Neural progenitor cell (in vitro differentiated cells): ENCODE measurements at regions not wholly inside any gene's neighbourhood (a gene's known extent, or its start where the extent isn't known, plus 50 kb on each side); places are given as distances from the start of the nearest gene placed in this dataset.

ENCODE experiments used
- DNase-seq: peaks from one replicate; pipeline ENCODE4 v3.0.0-alpha.2; 2016; ENCODE audit warnings: low spot score
- H2AFZ ChIP-seq: fragments of 200-600 bp; sonication (generic); replicated peaks from 2 replicates; pipeline ENCODE4 v1.6.1; 2016; ENCODE audit warnings: antibody characterized with exemption
- H3F3A ChIP-seq: fragments of 200-600 bp; sonication (generic); 2 replicates; pipeline ENCODE4 v1.6.1; 2016; ENCODE audit warnings: antibody characterized with exemption, low read depth
- H3K27ac ChIP-seq: fragments of 200-600 bp; sonication (generic); 2 replicates; pipeline ENCODE4 v1.5.1; 2016; ENCODE audit warnings: mild to moderate bottlenecking
- H3K27me3 ChIP-seq: fragments of 200-600 bp; sonication (generic); 2 replicates; pipeline ENCODE4 v1.6.1; 2016; ENCODE audit warnings: mild to moderate bottlenecking, moderate library complexity
- H3K36me3 ChIP-seq: fragments of 200-600 bp; sonication (generic); 2 replicates; pipeline ENCODE4 v1.5.1; 2016
- H3K4me1 ChIP-seq: fragments of 200-600 bp; sonication (generic); 2 replicates; pipeline ENCODE4 v1.6.1; 2016; ENCODE audit warnings: mixed run types
- H3K4me2 ChIP-seq: fragments of 200-600 bp; sonication (generic); 2 replicates; pipeline ENCODE4 v1.6.1; 2016
- H3K4me3 ChIP-seq: fragments of 200-600 bp; sonication (generic); 2 replicates; pipeline ENCODE4 v1.5.1; 2016
- H3K79me2 ChIP-seq: fragments of 200-600 bp; sonication (generic); 2 replicates; pipeline ENCODE4 v1.6.1; 2016; ENCODE audit warnings: low read depth
- H3K9ac ChIP-seq: fragments of 200-600 bp; sonication (generic); 2 replicates; pipeline ENCODE4 v1.6.1; 2016
- H3K9me3 ChIP-seq: fragments of 200-600 bp; sonication (generic); 2 replicates; pipeline ENCODE4 v1.5.1; 2016; ENCODE audit warnings: low read depth
- H4K20me1 ChIP-seq: fragments of 200-600 bp; sonication (generic); 2 replicates; pipeline ENCODE4 v1.6.1; 2016; ENCODE audit warnings: low read depth
- H3K27ac Mint-ChIP-seq: 3 replicates; pipeline ENCODE4 v1.8.0; 2021; ENCODE audit warnings: mixed read lengths
- H3K27me3 Mint-ChIP-seq: 2 replicates; pipeline ENCODE4 v1.8.0; 2022; ENCODE audit warnings: low read depth, mild to moderate bottlenecking, inconsistent platforms, moderate library complexity, mixed read lengths; ENCODE audit not compliant: insufficient read depth
- H3K36me3 Mint-ChIP-seq: 3 replicates; pipeline ENCODE4 v1.8.0; 2021; ENCODE audit warnings: mixed read lengths
- H3K4me1 Mint-ChIP-seq: 3 replicates; pipeline ENCODE4 v1.8.0; 2021; ENCODE audit warnings: mixed read lengths
- H3K4me3 Mint-ChIP-seq: 3 replicates; pipeline ENCODE4 v1.8.0; 2021; ENCODE audit warnings: mild to moderate bottlenecking, moderate library complexity, mixed read lengths
- H3K9me3 Mint-ChIP-seq: 3 replicates; pipeline ENCODE4 v1.8.0; 2020; ENCODE audit warnings: mixed read lengths
- EZH2 ChIP-seq: fragments of 200-600 bp; sonication (generic); IDR thresholded peaks from 2 replicates; pipeline ENCODE4 v1.6.1; 2017; ENCODE audit warnings: antibody characterized with exemption, mild to moderate bottlenecking, moderate library complexity
- EZH2phosphoT487 ChIP-seq: fragments of 200-600 bp; sonication (generic); IDR thresholded peaks from 2 replicates; pipeline ENCODE4 v1.6.1; 2017; ENCODE audit warnings: antibody characterized with exemption
- TF ChIP-seq, protein P1 (sequence below): fragments of 200-600 bp; sonication (generic); IDR thresholded peaks from 2 replicates; pipeline ENCODE4 v1.5.1; 2017; ENCODE audit warnings: antibody characterized with exemption, mild to moderate bottlenecking

DNA sequence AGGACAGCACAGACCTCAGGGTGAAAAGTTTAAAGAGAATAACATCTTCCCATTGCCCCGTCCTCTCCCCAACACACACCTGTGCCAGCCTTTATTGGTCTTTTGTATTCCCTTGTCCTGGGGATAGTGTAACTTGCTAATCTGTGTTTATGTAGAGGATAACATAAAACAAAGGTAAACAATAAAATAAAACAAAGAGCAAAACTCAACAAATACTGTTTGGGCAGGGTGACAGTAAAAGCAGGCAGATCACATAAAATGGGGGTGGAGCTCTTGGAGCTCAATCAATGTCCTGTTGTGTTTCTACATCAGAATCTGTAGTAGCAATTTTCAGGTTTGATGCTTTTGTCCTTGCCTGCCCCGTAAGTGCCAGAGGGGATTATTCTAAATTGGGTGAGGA is 1939.7 kb downstream of the TP53TG3F start:
- Histone ChIP-seq H3K9ac (no peak overlapping the region), H3K79me2 (no peaks in the 10 kb centered on the region), H3K4me2 (no peak overlapping the region), H3K4me1 (no peaks in the 10 kb centered on the region), H3K27me3 (no peaks in the 10 kb centered on the region), H2AFZ (no peak overlapping the region), H3K27ac (no peak overlapping the region), H3K36me3 (no peaks in the 10 kb centered on the region), H3K9me3 (peaks cover 26% of the 10 kb centered on the region), H3F3A (no peaks in the 10 kb centered on the region), H4K20me1 (no peaks in the 10 kb centered on the region), H3K4me3 (no peak overlapping the region)
- Mint-ChIP-seq H3K27ac (no peak overlapping the region), H3K4me3 (no peak overlapping the region), H3K4me1 (no peaks in the 10 kb centered on the region), H3K27me3 (peaks cover 2% of the 10 kb centered on the region), H3K36me3 (no peaks in the 10 kb centered on the region), H3K9me3 (peaks cover 36% of the 10 kb centered on the region)
- TF ChIP-seq EZH2 (no peak), EZH2phosphoT487 (no peak)
- DNase-seq = no peak

DNA sequence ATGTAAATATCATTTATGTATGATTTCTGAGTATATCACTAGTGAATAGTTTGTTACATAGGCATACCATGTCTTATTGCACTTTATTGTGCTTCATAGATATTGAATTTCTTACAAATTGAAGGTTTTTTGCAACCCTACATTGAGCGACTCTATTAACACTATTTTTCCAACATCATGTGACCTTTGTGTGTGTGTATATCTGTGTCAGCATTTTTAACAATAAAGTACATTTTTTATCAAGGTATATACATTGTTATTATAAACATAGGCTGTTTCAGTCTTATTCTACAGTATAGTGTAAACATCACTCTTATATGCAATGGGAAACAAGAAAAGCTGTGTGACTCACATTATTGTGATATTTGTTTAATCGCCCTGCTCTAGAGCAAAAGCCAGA is 1944.9 kb downstream of the TP53TG3F start:
- Mint-ChIP-seq H3K9me3 (peaks cover 24% of the 10 kb centered on the region), H3K36me3 (no peaks in the 10 kb centered on the region), H3K27me3 (no peaks in the 10 kb centered on the region), H3K4me1 (no peaks in the 10 kb centered on the region), H3K4me3 (no peak overlapping the region), H3K27ac (no peak overlapping the region)
- Histone ChIP-seq H3K4me1 (no peaks in the 10 kb centered on the region), H2AFZ (no peak overlapping the region), H3K9me3 (peaks cover 28% of the 10 kb centered on the region), H3K79me2 (no peaks in the 10 kb centered on the region), H3K9ac (no peak overlapping the region), H4K20me1 (no peaks in the 10 kb centered on the region), H3K4me2 (no peak overlapping the region), H3K36me3 (no peaks in the 10 kb centered on the region), H3F3A (no peaks in the 10 kb centered on the region), H3K27ac (no peak overlapping the region), H3K27me3 (no peaks in the 10 kb centered on the region), H3K4me3 (no peak overlapping the region)
- no peak for TF ChIP-seq EZH2
- no peak for TF ChIP-seq EZH2phosphoT487
- TF ChIP-seq, protein P1, sequence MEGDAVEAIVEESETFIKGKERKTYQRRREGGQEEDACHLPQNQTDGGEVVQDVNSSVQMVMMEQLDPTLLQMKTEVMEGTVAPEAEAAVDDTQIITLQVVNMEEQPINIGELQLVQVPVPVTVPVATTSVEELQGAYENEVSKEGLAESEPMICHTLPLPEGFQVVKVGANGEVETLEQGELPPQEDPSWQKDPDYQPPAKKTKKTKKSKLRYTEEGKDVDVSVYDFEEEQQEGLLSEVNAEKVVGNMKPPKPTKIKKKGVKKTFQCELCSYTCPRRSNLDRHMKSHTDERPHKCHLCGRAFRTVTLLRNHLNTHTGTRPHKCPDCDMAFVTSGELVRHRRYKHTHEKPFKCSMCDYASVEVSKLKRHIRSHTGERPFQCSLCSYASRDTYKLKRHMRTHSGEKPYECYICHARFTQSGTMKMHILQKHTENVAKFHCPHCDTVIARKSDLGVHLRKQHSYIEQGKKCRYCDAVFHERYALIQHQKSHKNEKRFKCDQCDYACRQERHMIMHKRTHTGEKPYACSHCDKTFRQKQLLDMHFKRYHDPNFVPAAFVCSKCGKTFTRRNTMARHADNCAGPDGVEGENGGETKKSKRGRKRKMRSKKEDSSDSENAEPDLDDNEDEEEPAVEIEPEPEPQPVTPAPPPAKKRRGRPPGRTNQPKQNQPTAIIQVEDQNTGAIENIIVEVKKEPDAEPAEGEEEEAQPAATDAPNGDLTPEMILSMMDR = no peak
- no peak for DNase-seq

DNA sequence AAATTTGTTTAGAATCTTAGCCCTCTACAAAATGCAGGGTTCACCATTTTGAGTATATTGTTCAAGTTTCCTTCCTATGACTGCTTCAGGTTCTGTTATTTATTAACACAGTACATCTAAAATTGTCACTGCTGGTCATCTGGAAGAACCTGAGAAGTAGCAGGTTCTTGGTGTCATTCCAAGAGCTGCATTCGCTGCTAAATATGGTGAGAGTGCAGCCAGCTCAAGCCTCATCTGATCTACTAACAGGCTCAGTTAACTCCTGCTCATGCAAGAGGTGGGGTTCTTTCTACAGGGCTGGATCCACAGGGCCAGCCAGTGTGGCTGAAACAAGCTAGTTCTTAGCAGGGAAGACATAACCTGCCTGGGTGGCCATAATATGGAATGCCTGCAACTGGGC is 1946.1 kb downstream of the TP53TG3F start:
- no peaks in the 10 kb centered on the region for H3K27me3 ChIP-seq
- H3K4me3 Mint-ChIP-seq = no peak overlapping the region
- H3K79me2 ChIP-seq = no peaks in the 10 kb centered on the region
- H3K9me3 ChIP-seq = peaks cover 36% of the 10 kb centered on the region
- H3K36me3 Mint-ChIP-seq = no peaks in the 10 kb centered on the region
- no peaks in the 10 kb centered on the region for H3K27me3 Mint-ChIP-seq
- no peaks in the 10 kb centered on the region for H4K20me1 ChIP-seq
- H2AFZ ChIP-seq = no peak overlapping the region
- peaks cover 29% of the 10 kb centered on the region for H3K9me3 Mint-ChIP-seq
- no peak for DNase-seq
- TF ChIP-seq, protein P1 = no peak
- no peak for TF ChIP-seq EZH2phosphoT487
- no peak for TF ChIP-seq EZH2
- no peak overlapping the region for H3K27ac ChIP-seq
- H3K4me2 ChIP-seq = no peak overlapping the region
- no peaks in the 10 kb centered on the region for H3F3A ChIP-seq
- H3K27ac Mint-ChIP-seq = no peak overlapping the region
- no peaks in the 10 kb centered on the region for H3K4me1 ChIP-seq
- no peak overlapping the region for H3K9ac ChIP-seq
- no peak overlapping the region for H3K4me3 ChIP-seq
- H3K4me1 Mint-ChIP-seq = no peaks in the 10 kb centered on the region
- H3K36me3 ChIP-seq = no peaks in the 10 kb centered on the region

DNA sequence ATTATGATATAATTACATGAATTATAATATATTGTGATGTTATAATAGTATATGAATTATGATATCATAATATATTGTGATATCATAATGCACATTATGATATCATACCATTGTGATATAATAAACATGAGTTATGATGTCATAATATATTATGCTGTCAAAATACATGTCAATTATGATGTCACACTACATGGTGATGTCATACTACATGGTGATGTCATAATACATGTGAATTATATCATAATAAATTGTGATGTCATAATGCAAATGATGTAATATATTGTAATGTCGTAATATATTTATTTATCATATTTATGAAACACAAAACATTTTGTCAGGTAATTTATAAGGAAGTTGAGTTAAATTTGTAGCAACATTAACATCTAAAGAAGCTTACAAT is 1950.1 kb downstream of the TP53TG3F start:
- Histone ChIP-seq H3K27me3 (no peaks in the 10 kb centered on the region), H3K4me3 (no peak overlapping the region), H3K79me2 (no peaks in the 10 kb centered on the region), H4K20me1 (no peaks in the 10 kb centered on the region), H3K4me1 (no peaks in the 10 kb centered on the region), H3K9ac (no peak overlapping the region), H3K9me3 (peaks cover 8% of the 10 kb centered on the region), H2AFZ (no peak overlapping the region), H3K27ac (no peak overlapping the region), H3K4me2 (no peak overlapping the region), H3F3A (no peaks in the 10 kb centered on the region), H3K36me3 (no peaks in the 10 kb centered on the region)
- no peaks in the 10 kb centered on the region for H3K27me3 Mint-ChIP-seq
- H3K4me3 Mint-ChIP-seq = no peak overlapping the region
- H3K9me3 Mint-ChIP-seq = peaks cover 37% of the 10 kb centered on the region
- no peaks in the 10 kb centered on the region for H3K4me1 Mint-ChIP-seq
- H3K27ac Mint-ChIP-seq = no peak overlapping the region
- no peak for DNase-seq
- TF ChIP-seq, protein P1 = no peak
- TF ChIP-seq EZH2phosphoT487 = no peak
- no peak for TF ChIP-seq EZH2
- H3K36me3 Mint-ChIP-seq = no peaks in the 10 kb centered on the region
